Thymus (tissue), 11 donors: ENCODE measurements at regions not wholly inside any gene's neighbourhood (a gene's known extent, or its start where the extent isn't known, plus 50 kb on each side); places are given as distances from the start of the nearest gene placed in this dataset.
"Not testable (repeated sequence)": the region's sequence is repeated elsewhere in the genome, so short reads cannot be mapped to it uniquely, and the experiment has no call there.

ENCODE experiments used
- DNase-seq, 9 donors: peaks; one replicate each; pipeline ENCODE4 v3.0.0-alpha.2; 2013; ENCODE audit warnings: low spot score in 9 of 9, low read depth in 6 of 9, missing footprints in 1 of 9
- H3K27ac ChIP-seq, 2 donors: one replicate each; pipeline ENCODE4 v1.5.1; 2013; ENCODE audit warnings: control low read depth in 1 of 2, low read depth in 1 of 2, low read length in 1 of 2, mild to moderate bottlenecking in 1 of 2, moderate library complexity in 1 of 2
- H3K27me3 ChIP-seq, 2 donors: one replicate each; pipeline ENCODE4 v1.5.1; 2013; ENCODE audit warnings: low read length in 1 of 2; ENCODE audit not compliant: control insufficient read depth in 2 of 2, insufficient read depth in 1 of 2
- H3K36me3 ChIP-seq, 2 donors: one replicate each; pipeline ENCODE4 v1.5.1; 2013; ENCODE audit warnings: low read length in 1 of 2, mild to moderate bottlenecking in 1 of 2, moderate library complexity in 1 of 2; ENCODE audit not compliant: control insufficient read depth in 2 of 2, insufficient read depth in 2 of 2
- H3K4me1 ChIP-seq, 2 donors: one replicate each; pipeline ENCODE4 v1.5.1; 2013; ENCODE audit warnings: low read length in 2 of 2; ENCODE audit not compliant: control insufficient read depth in 2 of 2, insufficient read depth in 2 of 2
- H3K4me3 ChIP-seq, 2 donors: one replicate each; pipeline ENCODE4 v1.5.1; 2013; ENCODE audit warnings: low read length in 2 of 2, control low read depth in 1 of 2, mild to moderate bottlenecking in 1 of 2
- H3K9me3 ChIP-seq, 2 donors: one replicate each; pipeline ENCODE4 v1.5.1; 2013; ENCODE audit warnings: low read length in 1 of 2, mild to moderate bottlenecking in 1 of 2; ENCODE audit not compliant: control insufficient read depth in 2 of 2, insufficient read depth in 1 of 2
- WGBS: extraction: QIAGEN DNeasy Blood & Tissue Kit; methylation state at CpG from one replicate; pipeline ENCODE4 v1.1.7; 2013; 5-methylcytosine and 5-hydroxymethylcytosine counted together
- donor health status: healthy.

- H3K27me3 ChIP-seq, DNase-seq, H3K4me3 ChIP-seq, H3K27ac ChIP-seq, H3K36me3 ChIP-seq, H3K9me3 ChIP-seq: not testable (repeated sequence)
- H3K4me1 ChIP-seq: peaks cover 0 to 13% of the 10 kb centered on the region in 2 donors
- 93% methylated on average over 18 of the region's 18 CpGs for WGBS
Observed at GRCh38 chr1:148387122-148387948, 95.8 kb downstream of the PPIAL4G start.

DNA sequence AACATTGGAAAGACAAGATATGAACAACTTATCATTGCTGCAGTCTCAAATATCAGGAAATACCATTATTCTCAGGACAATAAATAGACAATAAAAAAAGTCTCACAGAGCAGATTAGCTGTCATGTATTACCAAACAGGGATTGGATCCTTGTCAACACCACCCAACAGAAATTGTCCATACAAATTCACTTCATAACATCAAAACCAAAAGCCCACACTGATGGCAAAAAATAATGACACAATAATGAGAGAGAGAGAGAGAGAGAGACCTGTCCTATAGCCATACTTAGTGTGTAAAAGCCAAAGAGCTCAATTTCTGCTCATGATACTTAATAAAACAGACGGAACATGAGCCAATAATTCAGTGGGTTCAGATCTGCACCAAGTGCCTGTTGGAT lies 96.5 kb downstream of the PPIAL4G start:
- H3K36me3 ChIP-seq: no peaks in the 10 kb centered on the region
- DNase-seq: no peak
- H3K9me3 ChIP-seq: no peaks in the 10 kb centered on the region
- 98% methylated on average over 1 of the region's 1 CpG for WGBS
- H3K4me3 ChIP-seq: no peak overlapping the region
- H3K27me3 ChIP-seq: no peaks in the 10 kb centered on the region
- peaks cover 0 to 13% of the 10 kb centered on the region in 2 donors for H3K4me1 ChIP-seq
- no peak overlapping the region for H3K27ac ChIP-seq

- not testable (repeated sequence) for H3K27ac ChIP-seq, H3K36me3 ChIP-seq, H3K4me3 ChIP-seq, DNase-seq, H3K9me3 ChIP-seq, H3K27me3 ChIP-seq
- peaks cover 0 to 13% of the 10 kb centered on the region in 2 donors for H3K4me1 ChIP-seq
- over 99% methylated on average over 4 of the region's 4 CpGs for WGBS
Observed at GRCh38 chr1:148386031-148386398, 97.1 kb downstream of the PPIAL4G start.

GRCh38 chr1:148385371-148386030 lies 97.6 kb downstream of the PPIAL4G start:
- peaks cover 0 to 13% of the 10 kb centered on the region in 2 donors for H3K4me1 ChIP-seq
- H3K27ac ChIP-seq: no peak overlapping the region
- H3K9me3 ChIP-seq: no peaks in the 10 kb centered on the region
- H3K4me3 ChIP-seq: no peak overlapping the region
- H3K27me3 ChIP-seq: no peaks in the 10 kb centered on the region
- 90% methylated on average over 4 of the region's 4 CpGs for WGBS
- no peak for DNase-seq
- H3K36me3 ChIP-seq: no peaks in the 10 kb centered on the region

- no peak overlapping the region for H3K4me3 ChIP-seq
- H3K36me3 ChIP-seq: no peaks in the 10 kb centered on the region
- H3K27me3 ChIP-seq: peaks cover 0 to 10% of the 10 kb centered on the region in 2 donors
- H3K4me1 ChIP-seq: peaks cover 0 to 14% of the 10 kb centered on the region in 2 donors
- WGBS: 91% methylated on average over 5 of the region's 5 CpGs
- DNase-seq: no peak
- H3K27ac ChIP-seq: no peak overlapping the region
- H3K9me3 ChIP-seq: no peaks in the 10 kb centered on the region
Observed at GRCh38 chr1:148383966-148384365, 99.1 kb downstream of the PPIAL4G start.

DNA sequence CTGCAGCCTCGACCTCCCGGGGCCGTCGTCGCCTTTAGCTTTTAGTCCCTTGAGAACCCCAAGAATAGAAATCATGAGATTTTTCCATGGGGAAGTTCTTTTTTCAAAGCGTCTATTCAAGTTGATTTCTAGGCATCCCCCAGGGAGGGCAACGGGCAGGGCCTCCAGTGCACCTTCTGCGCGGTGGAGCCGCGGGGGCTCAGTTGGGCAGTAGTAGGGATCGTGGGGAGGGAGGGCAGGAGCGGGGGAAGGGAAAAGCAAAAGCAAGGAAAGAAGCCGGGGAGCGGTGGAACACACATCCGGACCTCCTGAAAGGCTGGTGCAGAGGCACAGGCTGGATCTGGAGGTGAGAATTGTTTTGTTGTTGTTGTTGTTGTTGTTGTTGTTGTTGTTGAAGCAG lies 103.4 kb downstream of the PPIAL4G start:
- Histone ChIP-seq H3K27ac (no peak overlapping the region), H3K4me3 (no peak overlapping the region), H3K36me3 (no peaks in the 10 kb centered on the region), H3K4me1 (peaks cover 0 to 4% of the 10 kb centered on the region in 2 donors), H3K9me3 (no peaks in the 10 kb centered on the region), H3K27me3 (peaks cover 0 to 11% of the 10 kb centered on the region in 2 donors)
- no peak for DNase-seq
- 62% methylated on average over 16 of the region's 16 CpGs for WGBS

DNA sequence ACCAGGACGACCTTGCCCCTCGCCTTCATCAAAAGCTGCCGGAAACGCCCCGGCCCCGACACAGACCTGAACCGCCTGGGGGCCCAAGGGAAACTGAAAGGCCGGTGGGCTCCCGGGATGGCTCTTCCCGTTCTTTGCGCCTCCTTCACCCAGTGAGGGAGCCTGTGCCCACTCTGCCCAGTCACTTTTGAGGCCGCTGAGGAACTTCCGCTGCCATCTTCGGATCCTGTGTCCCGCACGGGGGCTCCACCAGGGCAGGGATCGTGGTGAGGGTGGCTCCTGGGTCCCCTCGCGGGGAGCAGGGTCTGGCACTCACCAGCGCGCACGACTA lies 104.0 kb downstream of the PPIAL4G start:
- no peaks in the 10 kb centered on the region for H3K9me3 ChIP-seq
- H3K27ac ChIP-seq: no peak overlapping the region
- no peak for DNase-seq
- peak overlapping the region in 1 of 2 donors; percentile 10 for H3K4me3 ChIP-seq
- no peaks in the 10 kb centered on the region for H3K36me3 ChIP-seq
- peaks cover 0 to 5% of the 10 kb centered on the region in 2 donors for H3K4me1 ChIP-seq
- H3K27me3 ChIP-seq: peaks cover 0 to 11% of the 10 kb centered on the region in 2 donors
- 46% methylated on average over 22 of the region's 22 CpGs for WGBS

GRCh38 chr1:148377992-148378391 lies 105.1 kb downstream of the PPIAL4G start:
- not testable (repeated sequence) for H3K27ac ChIP-seq, H3K9me3 ChIP-seq, H3K4me3 ChIP-seq, DNase-seq, H3K36me3 ChIP-seq
- H3K4me1 ChIP-seq: peaks cover 0 to 15% of the 10 kb centered on the region in 2 donors
- WGBS: 98% methylated on average over 3 of the region's 4 CpGs
- peaks cover 0 to 11% of the 10 kb centered on the region in 2 donors for H3K27me3 ChIP-seq

DNA sequence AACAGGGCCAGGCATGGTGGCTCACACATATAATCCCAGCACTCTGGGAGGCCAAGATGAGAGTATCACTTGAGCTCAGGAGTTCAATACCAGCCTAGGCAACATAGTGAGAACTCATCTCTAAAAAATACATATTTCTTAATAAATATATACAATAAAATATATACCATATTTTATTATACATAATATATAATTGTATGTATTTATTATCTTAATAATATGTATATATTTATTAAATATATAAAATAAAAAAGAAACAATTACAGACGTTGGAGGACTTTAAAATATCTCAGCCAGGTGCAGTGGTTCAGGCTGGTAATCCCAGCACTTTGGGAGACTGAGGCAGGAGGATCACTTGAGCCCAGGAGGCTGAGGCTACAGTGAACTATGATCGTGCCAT lies 106.1 kb downstream of the PPIAL4G start:
- not testable (repeated sequence) for H3K9me3 ChIP-seq, H3K4me3 ChIP-seq, DNase-seq, H3K36me3 ChIP-seq, H3K27ac ChIP-seq
- H3K4me1 ChIP-seq: peaks cover 0 to 23% of the 10 kb centered on the region in 2 donors
- H3K27me3 ChIP-seq: peaks cover 0 to 11% of the 10 kb centered on the region in 2 donors
- 93% methylated on average over 2 of the region's 2 CpGs for WGBS
